ENCODE measurements at regions not wholly inside any gene's neighbourhood (a gene's known extent, or its start where the extent isn't known, plus 50 kb on each side); places are given as distances from the start of the nearest gene placed in this dataset.

GRCh38 chr5:58286741-58287140 lies 173.1 kb downstream of the PLK2 start:
- Histone ChIP-seq H3K4me2 (ENCODE audit: low read length) (no peak overlapping the region), H3K36me3 (ENCODE audit: low read depth, low read length) (no peaks in the 10 kb centered on the region), H3F3A (ENCODE audit: low read length, unreplicated experiment) (no peaks in the 10 kb centered on the region), H3K27me3 (ENCODE audit: low read length) (no peaks in the 10 kb centered on the region), H3K9me2 (replicated peaks; ENCODE audit: low read length) (no peaks in the 10 kb centered on the region), H3K9ac (ENCODE audit: low read length) (no peak overlapping the region), H4K20me1 (ENCODE audit: low read length) (no peaks in the 10 kb centered on the region), H3K4me3 (ENCODE audit: low read length) (no peak overlapping the region), H3K27ac (ENCODE audit: low read length) (no peak overlapping the region), H2AFZ (ENCODE audit: low read length) (no peak overlapping the region), H3K79me2 (ENCODE audit: low read length) (no peaks in the 10 kb centered on the region), H3K4me1 (ENCODE audit: insufficient read depth, low read length) (no peaks in the 10 kb centered on the region), H3K9me3 (ENCODE audit: low read length) (no peaks in the 10 kb centered on the region)
- CTCF ChIA-PET: no interaction called here
- POLR2A ChIA-PET (ENCODE audit: unreplicated experiment): no interaction called here
- ATAC-seq (no peak), DNase-seq (no peak)
- intact Hi-C loops (cut with micrococcal nuclease): no loop called here
- BruUV-seq (replicated peaks): no TSS peak
- TF ChIP-seq EZH2 (IDR thresholded peaks at IDR 0.05; ENCODE audit: low read length, unreplicated experiment) (no peak), CTCF (conservative IDR thresholded peaks at IDR 0.05; ENCODE audit: low read depth, low read length) (no peak), EZH2phosphoT487 (IDR thresholded peaks at IDR 0.05; ENCODE audit: borderline replicate concordance, low read length) (no peak)

- no TSS peak for BruUV-seq (replicated peaks)
- CTCF ChIA-PET: no interaction called here
Observed at GRCh38 chr5:58285900-58286299, 174.0 kb downstream of the PLK2 start.

GRCh38 chr5:58284886-58285285 lies 175.0 kb downstream of the PLK2 start:
- DNase-seq (no peak), ATAC-seq (no peak)
- Histone ChIP-seq H3K9me2 (replicated peaks; ENCODE audit: low read length) (no peaks in the 10 kb centered on the region), H3K27ac (ENCODE audit: low read length) (no peak overlapping the region), H3K4me1 (ENCODE audit: insufficient read depth, low read length) (no peaks in the 10 kb centered on the region), H3K9me3 (ENCODE audit: low read length) (no peaks in the 10 kb centered on the region), H4K20me1 (ENCODE audit: low read length) (no peaks in the 10 kb centered on the region), H3F3A (ENCODE audit: low read length, unreplicated experiment) (no peaks in the 10 kb centered on the region), H3K79me2 (ENCODE audit: low read length) (no peaks in the 10 kb centered on the region), H2AFZ (ENCODE audit: low read length) (no peak overlapping the region), H3K4me2 (ENCODE audit: low read length) (no peak overlapping the region), H3K27me3 (ENCODE audit: low read length) (no peaks in the 10 kb centered on the region), H3K4me3 (ENCODE audit: low read length) (no peak overlapping the region), H3K9ac (ENCODE audit: low read length) (no peak overlapping the region), H3K36me3 (ENCODE audit: low read depth, low read length) (no peaks in the 10 kb centered on the region)
- POLR2A ChIA-PET (ENCODE audit: unreplicated experiment): no interaction called here
- intact Hi-C loops (cut with micrococcal nuclease): no loop called here
- BruUV-seq (replicated peaks): no TSS peak
- TF ChIP-seq EZH2 (IDR thresholded peaks at IDR 0.05; ENCODE audit: low read length, unreplicated experiment): no peak
- no peak for TF ChIP-seq CTCF (conservative IDR thresholded peaks at IDR 0.05; ENCODE audit: low read depth, low read length)
- no peak for TF ChIP-seq EZH2phosphoT487 (IDR thresholded peaks at IDR 0.05; ENCODE audit: borderline replicate concordance, low read length)
- CTCF ChIA-PET: no interaction called here

More at GRCh38 chr5:58285900-58286299, 174.0 kb downstream of the PLK2 start:
- Histone ChIP-seq H3K9me2 (replicated peaks; ENCODE audit: low read length) (no peaks in the 10 kb centered on the region), H3K79me2 (ENCODE audit: low read length) (no peaks in the 10 kb centered on the region), H3K27me3 (ENCODE audit: low read length) (no peaks in the 10 kb centered on the region), H3F3A (ENCODE audit: low read length, unreplicated experiment) (no peaks in the 10 kb centered on the region), H3K9me3 (ENCODE audit: low read length) (no peaks in the 10 kb centered on the region), H3K27ac (ENCODE audit: low read length) (no peak overlapping the region), H3K4me2 (ENCODE audit: low read length) (no peak overlapping the region), H3K9ac (ENCODE audit: low read length) (no peak overlapping the region), H2AFZ (ENCODE audit: low read length) (no peak overlapping the region), H3K36me3 (ENCODE audit: low read depth, low read length) (no peaks in the 10 kb centered on the region), H3K4me1 (ENCODE audit: insufficient read depth, low read length) (no peaks in the 10 kb centered on the region), H4K20me1 (ENCODE audit: low read length) (no peaks in the 10 kb centered on the region), H3K4me3 (ENCODE audit: low read length) (no peak overlapping the region)
- intact Hi-C loops (cut with micrococcal nuclease): no loop called here
- TF ChIP-seq EZH2 (IDR thresholded peaks at IDR 0.05; ENCODE audit: low read length, unreplicated experiment): no peak
- TF ChIP-seq CTCF (conservative IDR thresholded peaks at IDR 0.05; ENCODE audit: low read depth, low read length): no peak
- TF ChIP-seq EZH2phosphoT487 (IDR thresholded peaks at IDR 0.05; ENCODE audit: borderline replicate concordance, low read length): no peak
- DNase-seq (no peak), ATAC-seq (no peak)
- POLR2A ChIA-PET (ENCODE audit: unreplicated experiment): no interaction called here

All from PC-3 (cell line).